ENCODE measurements at regions not wholly inside any gene's neighbourhood (a gene's known extent, or its start where the extent isn't known, plus 50 kb on each side); places are given as distances from the start of the nearest gene placed in this dataset.

- TF ChIP-seq, protein P1, sequence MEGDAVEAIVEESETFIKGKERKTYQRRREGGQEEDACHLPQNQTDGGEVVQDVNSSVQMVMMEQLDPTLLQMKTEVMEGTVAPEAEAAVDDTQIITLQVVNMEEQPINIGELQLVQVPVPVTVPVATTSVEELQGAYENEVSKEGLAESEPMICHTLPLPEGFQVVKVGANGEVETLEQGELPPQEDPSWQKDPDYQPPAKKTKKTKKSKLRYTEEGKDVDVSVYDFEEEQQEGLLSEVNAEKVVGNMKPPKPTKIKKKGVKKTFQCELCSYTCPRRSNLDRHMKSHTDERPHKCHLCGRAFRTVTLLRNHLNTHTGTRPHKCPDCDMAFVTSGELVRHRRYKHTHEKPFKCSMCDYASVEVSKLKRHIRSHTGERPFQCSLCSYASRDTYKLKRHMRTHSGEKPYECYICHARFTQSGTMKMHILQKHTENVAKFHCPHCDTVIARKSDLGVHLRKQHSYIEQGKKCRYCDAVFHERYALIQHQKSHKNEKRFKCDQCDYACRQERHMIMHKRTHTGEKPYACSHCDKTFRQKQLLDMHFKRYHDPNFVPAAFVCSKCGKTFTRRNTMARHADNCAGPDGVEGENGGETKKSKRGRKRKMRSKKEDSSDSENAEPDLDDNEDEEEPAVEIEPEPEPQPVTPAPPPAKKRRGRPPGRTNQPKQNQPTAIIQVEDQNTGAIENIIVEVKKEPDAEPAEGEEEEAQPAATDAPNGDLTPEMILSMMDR (conservative IDR thresholded peaks at IDR 0.05; ENCODE audit: low read depth, low read length) = no peak
- no peak for TF ChIP-seq EZH2 (IDR thresholded peaks at IDR 0.05; ENCODE audit: borderline replicate concordance, low read depth, low read length, poor library complexity, severe bottlenecking)
Observed at GRCh38 chr12:82008251-82008650, 249.1 kb upstream of the PPFIA2 start.

All from A673 (cell line).